CD4-positive, CD25-positive, alpha-beta regulatory T cell (primary cell): ENCODE measurements at regions not wholly inside any gene's neighbourhood (a gene's known extent, or its start where the extent isn't known, plus 50 kb on each side); places are given as distances from the start of the nearest gene placed in this dataset.

ENCODE experiments used
- ATAC-seq, 2 donors: fragments of 150-1000 bp; cut with Tn5 transposase; one replicate each; pipeline ENCODE4 v1.10.0; 2021; ENCODE audit warnings: low read depth in 2 of 2, moderate number of reproducible peaks in 2 of 2, moderate library complexity in 1 of 2
- DNase-seq, 3 donors: peaks; one replicate each; pipeline versions ENCODE4 v3.0.0 to v3.0.0-alpha.2; 2012 to 2022; ENCODE audit warnings: mixed read lengths in 1 of 3
- H3K27ac ChIP-seq: one replicate; pipeline ENCODE4 v1.7.0; 2013; ENCODE audit warnings: mild to moderate bottlenecking, low read length; ENCODE audit not compliant: insufficient read depth, poor library complexity, severe bottlenecking
- H3K27me3 ChIP-seq: one replicate; pipeline ENCODE4 v1.7.0; 2013; ENCODE audit warnings: low read length; ENCODE audit not compliant: control insufficient read depth, insufficient read depth
- H3K36me3 ChIP-seq: one replicate; pipeline ENCODE4 v1.7.0; 2013; ENCODE audit warnings: mild to moderate bottlenecking, low read length, moderate library complexity; ENCODE audit not compliant: control insufficient read depth, insufficient read depth
- H3K4me1 ChIP-seq: 2 replicates; pipeline ENCODE4 v1.7.0; 2013; ENCODE audit warnings: mild to moderate bottlenecking, low read length; ENCODE audit not compliant: insufficient read depth, control insufficient read depth, poor library complexity, severe bottlenecking
- H3K4me3 ChIP-seq: one replicate; pipeline ENCODE4 v1.7.0; 2013; ENCODE audit warnings: low read depth, mild to moderate bottlenecking, low read length, moderate library complexity
- H3K9me3 ChIP-seq, 2 experiments: 1 replicate in 1 of 2; 2 replicates in 1 of 2; pipeline ENCODE4 v1.7.0; 2013; ENCODE audit warnings: low read length in 2 of 2, mild to moderate bottlenecking in 1 of 2, moderate library complexity in 1 of 2; ENCODE audit not compliant: control insufficient read depth in 2 of 2
- H3K27ac Mint-ChIP-seq, 3 donors: one replicate each; pipeline ENCODE4 v1.8.0; 2020 to 2022; ENCODE audit warnings: mild to moderate bottlenecking in 3 of 3, mixed read lengths in 3 of 3, moderate library complexity in 2 of 3
- H3K27me3 Mint-ChIP-seq: one replicate; pipeline ENCODE4 v1.8.0; 2022; ENCODE audit warnings: mild to moderate bottlenecking, mixed read lengths
- H3K36me3 Mint-ChIP-seq: one replicate; pipeline ENCODE4 v1.8.0; 2020; ENCODE audit warnings: mixed read lengths
- H3K4me1 Mint-ChIP-seq, 4 donors: one replicate each; pipeline ENCODE4 v1.8.0; 2020 to 2022; ENCODE audit warnings: mixed read lengths in 4 of 4, mild to moderate bottlenecking in 1 of 4
- H3K4me3 Mint-ChIP-seq, 4 donors: one replicate each; pipeline ENCODE4 v1.8.0; 2020 to 2022; ENCODE audit warnings: mild to moderate bottlenecking in 4 of 4, mixed read lengths in 4 of 4, moderate library complexity in 3 of 4
- H3K9me3 Mint-ChIP-seq, 7 donors: one replicate each; pipeline ENCODE4 v1.8.0; 2020 to 2022; ENCODE audit warnings: mixed read lengths in 7 of 7, mild to moderate bottlenecking in 3 of 7, moderate library complexity in 2 of 7

GRCh38 chr2:54047658-54048057 is 67.8 kb upstream of the ACYP2 start:
- DNase-seq (no peak), ATAC-seq (no peak)
- Histone ChIP-seq H3K36me3 (no peaks in the 10 kb centered on the region), H3K9me3 (no peaks in the 10 kb centered on the region), H3K4me1 (peaks cover 12% of the 10 kb centered on the region), H3K27ac (no peak overlapping the region), H3K27me3 (no peaks in the 10 kb centered on the region), H3K4me3 (no peak overlapping the region)
- no peak overlapping the region for H3K27ac Mint-ChIP-seq
- H3K4me1 Mint-ChIP-seq = peaks cover 7 to 22% (median 14%) of the 10 kb centered on the region in 4 donors
- H3K36me3 Mint-ChIP-seq = peaks cover 15% of the 10 kb centered on the region
- no peak overlapping the region for H3K4me3 Mint-ChIP-seq
- peaks cover 0 to 6% (median 3%) of the 10 kb centered on the region in 7 donors for H3K9me3 Mint-ChIP-seq
- H3K27me3 Mint-ChIP-seq = peaks cover 5% of the 10 kb centered on the region

GRCh38 chr2:54047091-54047490 is 68.3 kb upstream of the ACYP2 start:
- H3K36me3 ChIP-seq = no peaks in the 10 kb centered on the region
- no peak overlapping the region for H3K4me3 ChIP-seq
- H3K27me3 ChIP-seq = no peaks in the 10 kb centered on the region
- H3K9me3 ChIP-seq = no peaks in the 10 kb centered on the region
- Mint-ChIP-seq H3K4me1 (peaks cover 7 to 19% (median 12%) of the 10 kb centered on the region in 4 donors), H3K4me3 (no peak overlapping the region), H3K36me3 (peaks cover 20% of the 10 kb centered on the region), H3K27ac (no peak overlapping the region), H3K27me3 (peaks cover 5% of the 10 kb centered on the region), H3K9me3 (peaks cover 0 to 8% (median 3%) of the 10 kb centered on the region in 7 donors)
- H3K27ac ChIP-seq = no peak overlapping the region
- H3K4me1 ChIP-seq = peaks cover 10% of the 10 kb centered on the region
- ATAC-seq (no peak), DNase-seq (no peak)

GRCh38 chr2:54042897-54043620 is 72.3 kb upstream of the PSME4 start:
- H3K4me3 ChIP-seq = no peak overlapping the region
- H3K9me3 ChIP-seq = no peaks in the 10 kb centered on the region
- H3K4me1 ChIP-seq = peaks cover 2% of the 10 kb centered on the region
- Mint-ChIP-seq H3K4me3 (no peak overlapping the region), H3K27ac (no peak overlapping the region), H3K27me3 (no peaks in the 10 kb centered on the region), H3K36me3 (peaks cover 12% of the 10 kb centered on the region), H3K9me3 (peaks cover 0 to 6% (median 3%) of the 10 kb centered on the region in 7 donors), H3K4me1 (peaks cover 0 to 12% (median 3%) of the 10 kb centered on the region in 4 donors)
- no peak overlapping the region for H3K27ac ChIP-seq
- DNase-seq (no peak), ATAC-seq (no peak)
- H3K27me3 ChIP-seq = no peaks in the 10 kb centered on the region
- no peaks in the 10 kb centered on the region for H3K36me3 ChIP-seq

- Histone ChIP-seq H3K4me1 (no peaks in the 10 kb centered on the region), H3K27ac (no peak overlapping the region), H3K4me3 (no peak overlapping the region), H3K9me3 (no peaks in the 10 kb centered on the region), H3K27me3 (no peaks in the 10 kb centered on the region), H3K36me3 (no peaks in the 10 kb centered on the region)
- DNase-seq (no peak), ATAC-seq (no peak)
- peaks cover 0 to 6% (median 2%) of the 10 kb centered on the region in 4 donors for H3K4me1 Mint-ChIP-seq
- H3K9me3 Mint-ChIP-seq = peaks cover 0 to 6% (median 3%) of the 10 kb centered on the region in 7 donors
- H3K4me3 Mint-ChIP-seq = no peak overlapping the region
- no peak overlapping the region for H3K27ac Mint-ChIP-seq
- no peaks in the 10 kb centered on the region for H3K27me3 Mint-ChIP-seq
- H3K36me3 Mint-ChIP-seq = peaks cover 12% of the 10 kb centered on the region
Measured at GRCh38 chr2:54042341-54042740, 71.5 kb upstream of the PSME4 start.

- ATAC-seq (peak in 1 of 2 donors; percentile 25), DNase-seq (peak in 1 of 3 donors; percentile 13)
- no peak overlapping the region for H3K27ac ChIP-seq
- H3K9me3 ChIP-seq = no peaks in the 10 kb centered on the region
- no peak overlapping the region for H3K4me3 ChIP-seq
- Mint-ChIP-seq H3K9me3 (peaks cover 0 to 6% (median 3%) of the 10 kb centered on the region in 7 donors), H3K27ac (no peak overlapping the region), H3K4me3 (no peak overlapping the region), H3K27me3 (no peaks in the 10 kb centered on the region), H3K4me1 (peaks cover 0 to 4% (median 1%) of the 10 kb centered on the region in 4 donors), H3K36me3 (peaks cover 17% of the 10 kb centered on the region)
- no peaks in the 10 kb centered on the region for H3K27me3 ChIP-seq
- no peaks in the 10 kb centered on the region for H3K4me1 ChIP-seq
- H3K36me3 ChIP-seq = no peaks in the 10 kb centered on the region
Measured at GRCh38 chr2:54041135-54041534, 70.3 kb upstream of the PSME4 start.

GRCh38 chr2:54040685-54041084 is 69.9 kb upstream of the PSME4 start:
- H3K27me3 Mint-ChIP-seq = no peaks in the 10 kb centered on the region
- no peak for ATAC-seq
- no peak overlapping the region for H3K27ac Mint-ChIP-seq
- Histone ChIP-seq H3K36me3 (no peaks in the 10 kb centered on the region), H3K4me3 (no peak overlapping the region), H3K27ac (no peak overlapping the region), H3K27me3 (no peaks in the 10 kb centered on the region), H3K4me1 (no peaks in the 10 kb centered on the region), H3K9me3 (no peaks in the 10 kb centered on the region)
- H3K36me3 Mint-ChIP-seq = peaks cover 17% of the 10 kb centered on the region
- no peak for DNase-seq
- H3K4me3 Mint-ChIP-seq = no peak overlapping the region
- H3K9me3 Mint-ChIP-seq = peaks cover 0 to 6% (median 3%) of the 10 kb centered on the region in 7 donors
- H3K4me1 Mint-ChIP-seq = peaks cover 0 to 4% (median 1%) of the 10 kb centered on the region in 4 donors

GRCh38 chr2:54040250-54040649 is 69.5 kb upstream of the PSME4 start:
- H3K27ac ChIP-seq = no peak overlapping the region

GRCh38 chr2:54038835-54039234 is 68.0 kb upstream of the PSME4 start:
- no peak overlapping the region for H3K4me3 Mint-ChIP-seq
- peaks cover 12% of the 10 kb centered on the region for H3K36me3 Mint-ChIP-seq
- no peak for ATAC-seq

More at GRCh38 chr2:54040250-54040649, 69.5 kb upstream of the PSME4 start:
- Histone ChIP-seq H3K27me3 (no peaks in the 10 kb centered on the region), H3K9me3 (no peaks in the 10 kb centered on the region), H3K4me3 (no peak overlapping the region), H3K4me1 (no peaks in the 10 kb centered on the region), H3K36me3 (no peaks in the 10 kb centered on the region)
- H3K4me1 Mint-ChIP-seq = peaks cover 0 to 4% (median 1%) of the 10 kb centered on the region in 4 donors
- H3K36me3 Mint-ChIP-seq = peaks cover 16% of the 10 kb centered on the region
- no peaks in the 10 kb centered on the region for H3K27me3 Mint-ChIP-seq
- ATAC-seq (no peak), DNase-seq (no peak)
- H3K4me3 Mint-ChIP-seq = no peak overlapping the region
- peaks cover 0 to 6% (median 2%) of the 10 kb centered on the region in 7 donors for H3K9me3 Mint-ChIP-seq
- H3K27ac Mint-ChIP-seq = no peak overlapping the region

More at GRCh38 chr2:54038835-54039234, 68.0 kb upstream of the PSME4 start:
- Histone ChIP-seq H3K4me1 (no peaks in the 10 kb centered on the region), H3K36me3 (no peaks in the 10 kb centered on the region), H3K27ac (no peak overlapping the region), H3K27me3 (no peaks in the 10 kb centered on the region), H3K4me3 (no peak overlapping the region), H3K9me3 (no peaks in the 10 kb centered on the region)
- Mint-ChIP-seq H3K4me1 (peaks cover 0 to 2% (median 1%) of the 10 kb centered on the region in 4 donors), H3K9me3 (peaks cover 0 to 2% (median 0%) of the 10 kb centered on the region in 7 donors), H3K27ac (peak overlapping the region in 1 of 3 donors; percentile 81), H3K27me3 (no peaks in the 10 kb centered on the region)
- no peak for DNase-seq
